NCI-H187 (cell line): ENCODE measurements at regions not wholly inside any gene's neighbourhood (a gene's known extent, or its start where the extent isn't known, plus 50 kb on each side); places are given as distances from the start of the nearest gene placed in this dataset.

Source experiments
- DNase-seq, 2 experiments: peaks; one replicate each; lab custom pipeline; 2025; lab: John Stamatoyannopoulos, UW

DNA sequence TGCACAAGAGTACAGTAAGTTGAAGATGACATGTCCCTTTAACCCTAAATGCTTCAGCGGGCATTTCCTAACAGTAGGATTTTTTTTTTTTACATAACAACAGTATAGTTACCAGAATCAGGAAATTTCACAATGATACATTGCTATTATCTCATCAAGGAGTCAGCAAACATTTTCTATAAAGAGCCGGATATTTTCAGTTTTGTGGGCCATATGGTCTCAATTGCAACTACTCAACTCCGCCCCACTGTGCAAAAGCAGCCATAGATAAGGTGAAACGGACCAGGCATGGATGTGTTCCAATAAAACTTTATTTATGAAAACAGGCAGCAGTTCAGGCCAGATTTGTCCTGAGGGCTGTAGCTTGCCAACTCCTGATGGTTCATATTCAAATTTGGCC is 130.6 kb downstream of the SMAD6 start:
- no peak for DNase-seq

DNA sequence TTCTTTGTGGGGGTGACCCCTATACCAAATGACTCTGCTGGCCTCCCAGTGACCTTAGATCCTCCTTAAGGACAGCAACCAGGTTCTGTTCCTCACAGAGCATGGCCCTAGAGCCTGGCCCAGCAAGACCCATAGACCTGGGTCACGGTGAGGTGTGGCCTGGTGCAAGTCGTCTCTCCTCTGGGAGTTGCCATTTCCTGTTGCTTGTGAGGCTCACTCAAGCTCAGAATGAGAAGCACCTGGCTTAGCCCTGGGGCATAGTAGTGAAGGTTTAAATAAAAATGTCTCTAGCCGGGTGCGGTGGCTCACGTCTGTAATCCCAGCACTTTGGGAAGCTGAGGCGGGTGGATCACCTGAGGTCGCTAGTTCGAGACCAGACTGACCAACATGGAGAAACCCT is 131.3 kb downstream of the SMAD6 start:
- DNase-seq: no peak

DNA sequence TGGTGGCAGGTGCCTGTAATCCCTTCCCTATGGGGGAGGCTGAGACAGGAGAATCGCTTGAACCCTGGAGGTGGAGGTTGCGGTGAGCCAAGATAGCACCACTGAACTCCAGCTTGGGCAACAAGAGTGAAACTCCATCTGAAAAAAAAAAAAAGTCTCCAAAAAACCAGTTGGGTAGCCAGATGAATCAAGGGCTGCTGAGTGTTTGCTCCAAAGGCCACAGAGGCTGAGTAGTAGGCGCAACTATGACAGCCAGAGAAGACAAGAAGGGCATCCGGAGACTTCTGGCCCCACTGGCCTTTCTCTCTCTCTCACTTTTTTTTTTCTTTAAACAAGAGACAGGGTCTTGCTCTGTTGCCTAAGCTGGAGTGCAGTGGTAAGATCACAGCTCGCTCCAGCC is 131.8 kb downstream of the SMAD6 start:
- DNase-seq: no peak

DNA sequence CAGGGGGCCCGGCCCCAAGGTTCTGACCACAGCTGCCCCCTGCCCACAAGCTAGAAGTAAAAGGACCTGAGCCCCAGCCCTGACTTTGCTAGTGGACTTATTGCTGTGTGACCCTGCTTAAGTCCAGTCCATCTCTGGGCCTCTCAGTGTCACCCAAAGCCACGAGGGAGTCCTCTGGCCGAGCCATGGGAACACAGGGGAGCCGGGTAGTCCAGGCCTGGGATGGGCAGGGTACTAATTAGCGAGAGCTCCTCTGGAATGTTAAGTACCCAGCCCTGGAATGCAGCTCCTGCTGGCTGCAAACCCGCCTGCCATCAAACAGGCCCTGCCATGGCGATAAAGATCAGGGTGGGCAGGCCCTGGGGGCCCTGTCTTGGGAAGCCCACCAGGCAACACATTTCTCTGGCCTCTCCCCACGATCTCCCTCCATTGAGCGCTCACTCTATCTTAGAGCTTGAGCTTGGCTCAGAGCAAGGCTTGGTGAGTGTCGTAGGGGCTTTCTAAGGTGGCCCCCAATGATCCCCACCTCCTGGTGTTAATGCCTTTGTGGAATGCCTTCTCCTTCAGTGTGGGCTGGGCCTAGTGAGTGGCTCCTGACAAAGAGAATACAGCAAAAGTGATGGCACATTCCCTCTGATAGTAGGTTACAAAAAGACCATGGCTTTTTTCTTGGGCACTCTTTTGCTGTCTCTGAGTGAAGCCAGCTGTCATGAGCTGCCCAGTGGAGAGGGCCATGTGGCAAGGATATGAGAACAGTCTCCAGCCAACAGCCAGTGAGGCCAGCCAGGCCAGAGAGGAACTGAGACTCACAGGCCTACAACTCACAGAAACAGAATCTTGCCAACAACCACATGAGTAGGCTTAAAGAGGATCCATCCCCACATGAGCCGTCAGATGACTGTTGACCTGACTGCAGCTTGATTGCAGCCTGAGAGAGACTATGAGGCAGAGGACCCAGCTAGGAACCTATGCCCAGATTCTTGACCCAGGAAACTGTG is 133.1 kb downstream of the SMAD6 start:
- no peak for DNase-seq

DNA sequence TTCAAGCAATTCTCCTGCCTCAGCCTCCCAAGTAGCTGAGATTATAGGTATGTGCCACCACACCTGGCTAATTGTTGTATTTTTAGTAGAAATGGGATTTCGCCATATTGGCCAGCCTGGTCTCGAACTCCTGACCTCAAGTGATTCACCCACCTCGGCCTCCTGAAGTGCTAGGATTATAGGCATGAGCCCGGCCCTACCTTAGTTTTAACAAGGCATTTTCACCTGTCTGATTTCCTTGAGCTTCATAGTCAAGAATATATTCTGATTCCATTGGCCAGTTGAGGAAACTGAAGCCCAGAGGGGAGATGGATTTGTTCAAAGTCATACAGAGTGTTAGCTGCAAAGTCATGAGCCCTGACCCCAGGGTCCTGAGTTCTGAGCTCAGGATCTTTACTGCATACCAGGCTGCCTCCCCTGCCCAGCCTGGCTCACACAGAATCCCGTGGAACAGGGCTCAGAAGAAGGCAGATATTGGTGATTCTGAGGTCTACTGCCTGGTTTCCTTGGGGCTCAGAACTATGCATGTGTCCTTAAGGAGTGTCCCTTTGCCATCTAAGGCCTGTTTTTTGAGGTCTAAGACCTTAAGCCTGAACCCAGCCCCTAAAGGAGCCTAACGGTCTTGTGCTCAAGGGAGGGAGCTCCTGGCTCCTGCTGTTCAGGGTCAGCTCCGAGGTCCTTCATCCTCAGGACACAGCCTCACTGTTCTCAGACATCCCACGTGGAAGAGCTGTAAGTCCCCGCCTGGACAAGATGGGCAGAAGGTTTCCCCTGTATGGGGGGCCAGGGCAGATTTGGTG is 134.4 kb downstream of the SMAD6 start:
- DNase-seq: no peak

DNA sequence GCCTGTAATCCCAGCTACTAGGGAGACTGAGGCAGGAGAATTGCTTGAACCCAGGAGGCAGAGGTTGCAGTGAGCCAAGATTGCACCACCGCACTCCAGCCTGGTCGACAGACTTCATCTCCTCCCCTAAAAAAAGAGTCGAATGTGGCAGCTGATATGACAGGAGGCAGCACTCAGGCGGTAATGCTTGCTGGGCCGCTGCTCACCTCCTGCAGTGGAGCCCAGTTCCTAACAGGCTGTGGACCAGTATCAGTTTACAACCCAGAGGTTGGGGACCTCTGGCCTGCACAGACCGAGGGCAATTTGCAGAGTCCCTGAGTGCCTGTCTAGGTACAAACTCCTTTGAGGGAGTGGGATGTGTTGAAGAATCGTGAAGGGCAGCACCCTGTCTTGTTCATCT is 136.2 kb downstream of the SMAD6 start:
- no peak for DNase-seq

DNA sequence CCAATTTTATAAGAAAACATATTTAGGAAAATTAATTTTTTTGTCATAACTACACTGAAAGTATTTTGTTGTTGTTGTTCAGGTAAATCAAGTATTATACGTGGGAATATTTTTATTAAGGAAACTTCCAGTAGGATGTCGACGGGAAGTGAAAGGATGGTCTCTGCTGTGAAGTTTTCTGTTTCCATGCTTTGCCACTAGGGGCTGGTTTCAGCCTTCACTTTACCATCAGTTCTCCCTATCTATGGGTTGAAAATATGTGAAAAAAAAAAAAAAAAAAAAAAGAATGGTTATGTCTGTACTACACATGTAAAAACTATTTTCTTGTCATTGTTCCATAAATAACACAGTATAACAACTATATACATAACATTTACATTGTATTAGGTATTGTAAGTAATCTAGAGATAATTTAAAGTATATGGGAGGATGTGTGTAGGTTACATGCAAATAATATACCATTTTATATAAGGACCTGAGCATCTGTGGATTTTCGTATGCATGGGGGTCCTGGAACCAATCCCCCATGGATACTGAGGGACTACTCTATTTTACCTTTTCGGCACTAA is 136.7 kb downstream of the SMAD6 start:
- DNase-seq: no peak

DNA sequence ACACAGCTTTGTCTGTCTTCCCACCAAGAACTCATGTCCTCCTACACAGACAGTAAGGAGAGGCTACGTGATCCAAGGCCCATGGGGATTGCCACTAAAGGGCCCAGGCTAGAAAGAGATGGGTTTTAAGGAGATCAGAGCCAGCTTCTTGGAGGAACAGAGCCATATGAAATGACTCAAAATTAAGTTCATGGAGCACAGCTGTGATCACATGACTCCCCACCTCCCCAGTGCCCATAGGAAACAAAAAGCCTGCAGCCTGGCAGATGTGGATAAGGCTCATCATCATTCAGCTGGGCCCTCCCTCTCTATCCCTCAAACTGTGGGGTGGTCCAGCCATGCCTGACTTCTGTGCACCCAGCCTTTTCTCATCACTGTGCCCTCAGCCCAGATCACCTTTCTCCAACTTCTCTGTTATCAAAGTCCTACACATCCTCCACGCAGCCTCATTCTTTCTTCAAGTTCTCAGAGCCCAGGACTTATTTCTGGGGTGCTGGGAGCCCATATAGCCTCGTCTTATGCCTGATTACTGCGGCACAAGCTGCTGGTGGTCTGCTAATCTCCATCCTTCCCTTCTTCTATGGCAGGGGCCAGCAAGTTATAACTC is 137.6 kb downstream of the SMAD6 start:
- no peak for DNase-seq

DNA sequence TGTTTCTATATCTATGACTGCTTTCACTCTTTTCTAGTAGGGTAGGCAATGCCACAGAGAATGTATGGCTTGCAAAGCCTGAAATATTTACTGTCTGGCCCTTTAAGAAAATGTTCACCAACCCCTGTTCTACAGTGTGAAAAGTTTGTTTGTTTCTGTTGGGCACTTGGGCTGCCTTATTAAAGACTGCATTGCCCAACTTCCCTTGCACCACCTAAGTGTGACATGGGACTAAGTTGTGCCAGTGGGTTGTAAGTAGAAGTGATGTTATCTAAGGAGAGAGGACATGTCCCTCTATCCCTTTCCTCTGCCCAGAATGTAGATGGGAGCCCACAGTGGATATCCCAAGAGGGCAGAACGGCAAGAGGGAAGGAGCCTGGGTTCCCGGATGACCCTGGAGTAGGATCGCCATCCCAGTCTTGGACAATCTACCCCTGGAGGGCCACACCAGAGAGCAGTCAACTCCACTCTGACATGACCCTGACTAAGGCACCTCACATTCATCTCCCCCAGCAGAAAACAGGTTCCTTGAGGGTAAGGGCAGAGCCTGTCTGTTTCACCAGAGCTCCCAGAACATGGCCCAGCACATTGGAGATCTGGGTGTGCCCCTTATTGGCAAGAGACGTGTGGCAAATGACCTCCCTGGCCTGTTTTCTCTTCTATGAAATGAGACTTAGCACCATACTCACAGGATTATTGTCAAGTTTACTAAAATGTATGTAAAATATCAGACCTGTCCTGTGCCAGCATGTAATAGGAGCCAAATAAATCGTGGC is 138.8 kb downstream of the SMAD6 start:
- no peak for DNase-seq

DNA sequence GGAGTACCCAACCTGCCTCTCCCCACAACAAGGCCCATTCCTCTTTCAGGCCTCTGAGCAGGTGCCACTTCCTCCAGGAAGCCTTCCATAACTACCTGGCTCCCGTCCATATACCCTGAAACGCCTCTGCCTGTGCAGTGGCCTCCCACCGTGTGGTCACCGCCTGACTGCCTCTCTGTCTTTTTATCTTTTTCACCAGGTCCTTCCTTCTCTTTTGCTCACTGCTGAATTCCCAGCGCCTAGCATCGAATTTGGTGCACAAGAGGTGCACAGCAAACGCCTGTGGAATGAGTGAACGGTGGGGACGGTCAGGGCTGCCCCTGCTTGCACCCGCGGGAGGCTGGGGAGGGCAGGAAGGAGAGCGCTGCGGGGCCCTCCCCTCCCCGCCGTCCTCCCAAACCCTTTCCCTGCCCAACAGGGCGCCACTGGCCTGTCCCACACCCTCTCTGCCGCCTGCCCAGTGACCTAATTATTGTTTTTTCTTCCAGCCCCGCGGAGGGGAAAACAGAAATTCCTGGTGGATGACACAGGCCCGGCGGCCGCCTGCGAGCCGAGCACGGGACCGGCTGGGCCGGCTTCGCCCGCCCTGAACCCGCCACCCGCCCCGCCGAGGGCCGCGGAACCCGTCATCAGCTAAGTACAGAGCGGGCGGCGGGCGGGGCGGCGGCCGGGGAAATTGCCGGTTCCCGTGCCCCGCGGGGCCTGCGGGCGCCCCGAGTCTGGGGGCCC is 140.1 kb downstream of the SMAD6 start:
- no peak for DNase-seq

DNA sequence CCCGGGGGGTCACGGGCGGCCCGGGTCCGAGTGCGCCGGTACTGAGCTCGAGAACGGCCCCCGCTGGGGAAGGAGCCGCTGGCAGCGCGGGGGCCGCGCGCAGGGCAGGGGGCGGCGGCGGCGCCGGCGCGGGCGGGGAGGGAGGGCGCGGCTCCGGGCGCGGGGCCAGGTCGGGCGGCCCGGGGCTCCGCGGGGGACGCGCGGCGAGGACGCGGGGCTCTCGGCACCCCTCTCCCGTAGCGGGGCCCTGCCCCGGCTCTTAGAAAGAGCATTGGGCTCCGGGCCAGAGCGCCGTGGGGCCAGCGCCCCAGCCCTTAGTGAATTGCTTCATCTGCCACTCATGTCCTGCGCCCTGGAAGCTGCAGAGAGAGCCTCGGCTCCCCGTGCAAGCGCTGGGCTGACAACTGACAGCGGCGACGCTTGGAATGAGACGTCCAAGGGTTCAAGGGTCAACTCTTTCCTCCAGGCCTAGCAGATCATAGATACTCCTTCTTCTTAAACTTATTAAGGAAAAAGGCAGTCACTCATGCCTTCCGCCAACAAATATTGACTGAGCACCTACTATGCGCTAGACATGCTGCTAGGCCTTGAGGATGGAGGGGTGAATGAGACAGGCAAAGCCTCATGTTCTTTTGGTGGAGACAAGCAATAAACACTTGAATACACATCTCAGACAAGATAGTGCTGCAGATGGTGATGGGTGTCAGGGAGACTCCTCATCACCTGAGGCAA is 140.8 kb downstream of the SMAD6 start:
- no peak for DNase-seq

DNA sequence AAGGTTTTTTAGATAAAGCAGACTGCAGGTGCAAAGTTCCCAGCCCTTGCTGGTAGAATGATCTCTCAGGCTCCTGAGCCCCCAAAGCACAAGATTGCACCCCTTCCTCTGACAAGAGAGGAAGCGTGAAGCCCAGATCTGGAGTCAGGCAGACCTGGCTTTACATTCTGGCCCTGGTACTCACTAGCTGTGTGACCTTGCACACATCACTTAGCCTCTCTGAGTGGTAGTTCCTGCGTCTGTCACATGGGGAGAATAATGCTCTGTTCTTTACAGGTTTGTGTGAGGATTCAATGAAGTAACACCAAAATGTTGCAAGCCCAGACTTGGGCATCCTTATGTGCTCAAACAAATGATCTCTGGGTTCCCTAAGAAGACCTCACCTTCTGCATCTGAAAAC is 141.5 kb downstream of the SMAD6 start:
- DNase-seq: no peak

DNA sequence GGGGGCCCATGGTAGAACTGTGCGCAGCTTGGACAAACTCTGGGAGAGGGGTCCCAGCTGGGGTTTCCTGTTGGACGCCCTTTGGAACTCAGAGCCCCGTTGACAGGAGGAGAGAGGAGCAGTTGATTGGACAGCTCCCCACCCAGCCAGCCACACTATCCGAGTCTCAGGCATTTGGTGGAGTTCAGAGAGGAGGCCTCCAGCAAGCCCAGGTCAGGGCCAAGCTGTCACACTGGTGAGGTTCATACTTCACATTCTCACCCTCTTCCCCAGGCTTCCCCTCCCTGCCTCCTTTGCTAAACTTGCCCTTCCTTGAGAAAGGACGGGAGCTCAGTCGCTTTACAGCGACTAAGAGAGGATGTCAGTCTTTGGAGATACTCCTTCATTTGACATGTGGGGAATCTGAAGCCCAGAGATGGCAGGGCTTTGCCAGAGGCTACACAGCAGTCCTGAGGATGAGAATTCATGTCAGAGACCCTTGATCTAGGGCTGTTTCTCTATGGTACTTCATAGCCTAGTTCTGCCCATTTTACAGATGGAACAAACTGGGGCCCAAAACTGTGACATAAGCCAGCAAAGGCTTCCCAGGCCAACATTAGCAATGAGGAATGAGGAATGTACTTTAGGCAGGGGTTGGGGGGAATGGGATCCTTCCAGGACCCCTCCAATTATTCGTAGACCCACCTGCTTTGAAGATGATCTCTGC is 142.2 kb downstream of the SMAD6 start:
- DNase-seq: no peak

DNA sequence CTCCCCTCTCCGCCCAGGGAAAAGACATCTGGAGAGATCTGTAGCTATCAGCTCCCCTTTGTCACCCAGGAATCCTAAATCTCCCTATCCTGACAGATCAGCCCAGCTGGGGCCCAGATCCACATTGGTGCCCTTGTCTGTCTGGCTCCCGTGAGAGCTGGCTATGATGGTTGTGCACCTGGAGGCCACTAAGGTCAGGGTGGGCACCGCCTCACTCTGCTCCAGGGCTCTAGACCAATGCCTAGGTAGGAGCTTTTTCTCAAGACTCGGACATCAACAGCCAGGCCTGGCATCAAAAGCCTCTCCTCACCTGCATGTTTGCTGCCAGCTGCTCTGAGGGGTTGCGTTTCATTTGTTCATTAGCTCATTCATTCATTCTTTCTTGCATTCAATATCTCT is 142.7 kb downstream of the SMAD6 start:
- no peak for DNase-seq

DNA sequence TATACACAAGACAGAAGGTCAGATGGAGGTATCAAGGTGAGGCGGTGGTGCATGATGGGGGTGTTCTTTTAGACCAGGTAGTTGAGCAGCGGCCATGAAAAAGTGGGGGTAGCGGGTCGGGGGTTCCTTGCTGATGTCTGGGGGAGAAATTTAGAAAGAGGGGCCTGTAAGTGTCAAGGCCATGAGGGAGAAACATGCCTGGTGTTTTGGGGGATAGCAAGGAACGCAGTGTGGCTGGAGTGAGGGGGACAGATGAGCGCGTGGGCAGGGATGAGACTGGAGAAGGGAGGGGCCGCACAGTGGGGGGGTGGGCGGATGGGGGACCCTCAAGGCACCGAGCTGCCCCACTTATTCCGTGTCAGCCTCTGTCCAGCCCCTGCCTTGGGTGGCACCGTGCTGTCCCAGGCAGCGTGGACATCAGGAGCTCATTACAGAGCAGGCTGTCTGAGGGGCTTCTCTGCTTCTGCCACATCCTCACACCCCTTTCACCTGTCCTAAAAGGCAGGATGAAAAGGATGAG is 143.3 kb downstream of the SMAD6 start:
- no peak for DNase-seq

DNA sequence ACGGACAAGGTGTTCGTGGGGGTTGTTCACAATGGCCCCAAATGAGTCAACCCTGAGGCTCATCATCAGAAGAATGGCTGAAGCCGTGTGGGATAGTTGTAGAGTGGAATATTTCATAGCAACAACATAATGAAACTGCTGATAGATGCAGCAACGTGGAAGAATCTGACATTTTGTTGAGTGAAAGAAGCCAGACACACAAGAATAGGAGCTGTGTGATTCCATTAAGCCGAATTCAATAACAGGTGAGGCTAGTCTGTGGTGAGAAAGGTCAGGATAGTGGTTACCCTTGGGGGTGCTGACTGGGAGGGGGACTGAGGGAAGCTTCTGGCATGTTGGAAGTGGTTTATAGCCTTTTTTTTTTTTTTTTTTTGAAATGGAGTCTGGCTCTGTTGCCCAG is 144.0 kb downstream of the SMAD6 start:
- no peak for DNase-seq

DNA sequence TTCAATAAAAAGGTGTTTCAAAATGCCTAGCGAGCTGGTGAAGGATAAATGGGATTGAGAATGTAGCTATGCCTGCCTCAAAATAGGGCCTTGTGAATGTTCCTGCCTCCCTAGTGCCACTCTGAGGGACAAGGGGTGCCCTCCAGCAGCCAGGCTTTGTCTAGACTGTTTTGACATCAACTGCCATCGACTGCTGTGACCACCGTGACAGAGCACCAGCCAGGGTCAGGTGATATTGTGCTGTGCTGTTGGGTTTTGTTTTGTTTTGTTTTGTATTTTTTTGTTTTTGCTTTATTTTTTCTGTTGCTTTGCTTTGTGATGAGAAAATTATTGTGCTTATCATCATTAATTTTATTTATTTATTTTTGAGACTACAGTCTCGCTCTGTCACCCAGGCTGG is 144.8 kb downstream of the SMAD6 start:
- no peak for DNase-seq

DNA sequence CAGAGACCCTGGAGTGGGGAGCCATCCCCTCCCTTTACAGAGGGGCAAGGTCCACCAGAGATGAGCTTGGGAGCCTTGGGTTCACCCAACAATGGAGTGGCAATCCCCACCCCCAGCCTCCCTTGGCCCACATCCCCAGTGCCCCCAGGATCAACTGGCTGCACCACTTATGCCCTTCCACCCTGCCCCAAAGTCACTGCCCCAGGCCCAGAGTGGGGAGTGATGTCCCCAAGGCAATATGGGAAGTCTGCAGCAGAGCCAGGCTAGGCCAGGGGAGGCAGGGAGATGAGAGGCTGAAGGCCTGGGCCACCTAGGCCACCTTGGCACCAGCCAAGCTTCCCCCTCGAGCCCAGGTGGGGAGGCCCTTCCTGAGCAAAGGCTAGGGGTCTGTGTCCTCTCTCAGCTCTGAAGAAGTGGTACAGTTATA is 145.5 kb downstream of the SMAD6 start:
- DNase-seq: no peak

DNA sequence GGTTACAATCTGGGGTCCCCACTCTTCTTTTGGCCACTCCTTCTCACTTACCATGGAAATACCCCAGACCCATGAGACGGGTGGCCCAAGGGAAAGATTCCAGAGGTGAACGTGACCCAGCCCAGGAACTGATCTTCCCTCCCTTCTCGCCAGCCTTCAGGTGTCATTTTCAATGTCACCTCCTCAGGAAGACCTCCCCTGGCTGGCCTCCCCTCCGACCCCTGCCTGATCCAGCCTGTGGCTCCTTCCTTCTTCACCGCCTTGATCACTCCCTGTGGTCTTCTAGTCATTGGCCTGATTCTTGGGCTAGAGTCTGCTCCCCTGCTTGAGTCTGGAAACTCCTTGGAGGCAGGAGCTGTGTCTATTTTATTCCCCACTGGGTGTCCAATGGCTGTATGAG is 146.1 kb downstream of the SMAD6 start:
- no peak for DNase-seq
